Dendritic cell treated with granulocyte-macrophage colony-stimulating factor and Interleukin-4, amounts not matched to agents 40 ng/mL and 50 ng/mL, for 4 days (primary cell): ENCODE measurements at regions not wholly inside any gene's neighbourhood (a gene's known extent, or its start where the extent isn't known, plus 50 kb on each side); places are given as distances from the start of the nearest gene placed in this dataset.

Experiments used
- H3K27ac Mint-ChIP-seq: one replicate; pipeline ENCODE4 v1.8.0; 2022; ENCODE audit warnings: mild to moderate bottlenecking, mixed read lengths
- H3K27me3 Mint-ChIP-seq: one replicate; pipeline ENCODE4 v1.8.0; 2022; ENCODE audit warnings: mild to moderate bottlenecking, mixed read lengths
- H3K36me3 Mint-ChIP-seq: one replicate; pipeline ENCODE4 v1.8.0; 2022; ENCODE audit warnings: low read depth, mixed read lengths
- H3K4me1 Mint-ChIP-seq: one replicate; pipeline ENCODE4 v1.8.0; 2022; ENCODE audit warnings: low read depth, mixed read lengths
- H3K4me3 Mint-ChIP-seq: one replicate; pipeline ENCODE4 v1.8.0; 2022; ENCODE audit warnings: mild to moderate bottlenecking, moderate library complexity, mixed read lengths
- H3K9me3 Mint-ChIP-seq: one replicate; pipeline ENCODE4 v1.8.0; 2022; ENCODE audit warnings: mixed read lengths
- intact Hi-C: fragments of 100-400 bp; cut with micrococcal nuclease; formaldehyde crosslinking; loops from one replicate; pipeline ENCODE4 v1.15.0; 2022

DNA sequence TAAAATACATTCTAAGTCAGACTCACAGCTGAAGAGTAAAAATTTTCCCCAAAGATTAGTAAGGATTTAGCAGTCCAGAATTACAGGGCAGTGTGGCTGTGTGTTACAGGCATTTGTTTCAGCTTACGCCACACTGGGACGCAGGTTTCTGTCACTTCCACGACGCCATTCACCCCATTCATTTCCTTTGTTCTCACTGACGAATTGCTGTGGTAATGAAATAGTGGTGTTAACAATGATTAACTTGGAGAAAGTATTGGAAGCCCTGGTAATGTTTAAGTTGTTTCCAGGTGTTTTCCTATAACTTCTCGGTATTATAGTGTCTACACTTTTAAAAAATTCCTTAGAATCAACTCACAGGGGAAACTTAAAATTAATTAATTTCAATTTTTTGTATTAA, 370.9 kb downstream of the SH2D4B start:
- intact Hi-C loops = no loop called here
- Mint-ChIP-seq H3K36me3 (no peaks in the 10 kb centered on the region), H3K4me3 (no peak overlapping the region), H3K27me3 (peaks cover 2% of the 10 kb centered on the region), H3K4me1 (no peaks in the 10 kb centered on the region), H3K9me3 (no peaks in the 10 kb centered on the region), H3K27ac (no peak overlapping the region)

DNA sequence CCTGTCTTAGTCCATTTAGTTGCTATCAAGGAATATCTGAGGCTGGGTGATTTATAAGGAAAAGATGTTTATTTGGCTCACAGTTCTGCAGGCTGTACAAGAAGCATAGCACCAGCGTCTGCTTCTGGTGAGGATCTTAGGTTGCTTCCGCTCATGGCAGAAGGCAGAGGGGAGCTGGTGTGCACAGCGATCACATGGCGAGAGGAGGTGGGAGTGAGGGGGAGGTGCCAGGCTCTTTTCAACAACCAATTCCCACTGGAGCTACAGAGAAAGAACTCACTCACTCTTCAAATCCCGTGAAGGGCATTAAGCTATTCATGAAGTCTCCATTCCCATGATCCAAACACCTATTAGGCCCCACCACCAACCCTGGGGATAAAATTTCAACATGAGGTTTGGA, 371.6 kb downstream of the SH2D4B start:
- Mint-ChIP-seq H3K9me3 (no peaks in the 10 kb centered on the region), H3K27ac (no peak overlapping the region), H3K4me3 (no peak overlapping the region), H3K4me1 (no peaks in the 10 kb centered on the region), H3K36me3 (no peaks in the 10 kb centered on the region), H3K27me3 (peaks cover 2% of the 10 kb centered on the region)
- intact Hi-C loops = no loop called here

DNA sequence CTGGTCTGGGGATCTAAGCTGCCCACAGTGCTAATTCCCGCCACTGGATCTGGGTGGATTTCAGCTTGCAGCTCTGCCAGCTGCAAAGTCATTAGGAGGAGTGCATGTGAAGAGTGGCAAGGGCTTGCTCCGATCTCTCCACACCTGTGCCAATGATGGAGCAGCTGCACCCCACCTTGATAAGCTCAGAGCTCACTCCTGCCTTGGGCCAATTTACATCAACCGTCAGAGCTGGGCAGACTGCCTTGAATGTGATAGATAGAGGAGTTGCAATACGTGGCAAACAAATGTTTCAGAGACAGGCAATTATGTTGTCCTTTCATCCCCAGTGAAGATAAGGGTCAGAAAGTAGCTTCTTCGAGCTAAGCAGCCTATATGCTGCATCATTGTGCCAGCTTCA, 379.9 kb downstream of the SH2D4B start:
- intact Hi-C loops = no loop called here
- no peaks in the 10 kb centered on the region for H3K9me3 Mint-ChIP-seq
- no peak overlapping the region for H3K4me3 Mint-ChIP-seq
- no peak overlapping the region for H3K27ac Mint-ChIP-seq
- H3K27me3 Mint-ChIP-seq = peaks cover 2% of the 10 kb centered on the region
- no peaks in the 10 kb centered on the region for H3K4me1 Mint-ChIP-seq
- no peaks in the 10 kb centered on the region for H3K36me3 Mint-ChIP-seq

DNA sequence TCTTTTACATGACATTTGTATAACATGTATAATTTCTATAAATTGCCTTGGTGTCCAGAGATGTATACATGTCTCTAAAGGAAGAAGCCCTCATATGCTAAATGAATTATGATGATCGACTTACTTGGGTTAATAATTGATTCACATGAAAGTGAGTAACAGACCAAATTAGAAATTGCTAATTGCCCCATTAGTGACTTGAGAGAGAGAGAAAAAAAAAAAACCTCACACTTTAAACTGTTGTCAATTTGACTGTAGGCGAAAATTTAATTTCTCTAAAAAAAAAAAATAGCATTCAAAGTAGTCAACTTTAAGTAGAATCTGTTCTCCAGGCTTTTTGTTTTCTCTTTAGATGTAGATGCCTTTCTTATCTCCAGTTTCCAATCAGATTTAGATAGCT, 383.3 kb downstream of the SH2D4B start:
- no peaks in the 10 kb centered on the region for H3K9me3 Mint-ChIP-seq
- intact Hi-C loops = loop anchor here (5.0 to 10.0 kb wide), 2 partner anchors 226 to 479 kb away; no protein-coding TSS in a partner anchor
- H3K4me1 Mint-ChIP-seq = no peaks in the 10 kb centered on the region
- H3K27me3 Mint-ChIP-seq = peaks cover 2% of the 10 kb centered on the region
- H3K27ac Mint-ChIP-seq = no peak overlapping the region
- no peak overlapping the region for H3K4me3 Mint-ChIP-seq
- no peaks in the 10 kb centered on the region for H3K36me3 Mint-ChIP-seq

DNA sequence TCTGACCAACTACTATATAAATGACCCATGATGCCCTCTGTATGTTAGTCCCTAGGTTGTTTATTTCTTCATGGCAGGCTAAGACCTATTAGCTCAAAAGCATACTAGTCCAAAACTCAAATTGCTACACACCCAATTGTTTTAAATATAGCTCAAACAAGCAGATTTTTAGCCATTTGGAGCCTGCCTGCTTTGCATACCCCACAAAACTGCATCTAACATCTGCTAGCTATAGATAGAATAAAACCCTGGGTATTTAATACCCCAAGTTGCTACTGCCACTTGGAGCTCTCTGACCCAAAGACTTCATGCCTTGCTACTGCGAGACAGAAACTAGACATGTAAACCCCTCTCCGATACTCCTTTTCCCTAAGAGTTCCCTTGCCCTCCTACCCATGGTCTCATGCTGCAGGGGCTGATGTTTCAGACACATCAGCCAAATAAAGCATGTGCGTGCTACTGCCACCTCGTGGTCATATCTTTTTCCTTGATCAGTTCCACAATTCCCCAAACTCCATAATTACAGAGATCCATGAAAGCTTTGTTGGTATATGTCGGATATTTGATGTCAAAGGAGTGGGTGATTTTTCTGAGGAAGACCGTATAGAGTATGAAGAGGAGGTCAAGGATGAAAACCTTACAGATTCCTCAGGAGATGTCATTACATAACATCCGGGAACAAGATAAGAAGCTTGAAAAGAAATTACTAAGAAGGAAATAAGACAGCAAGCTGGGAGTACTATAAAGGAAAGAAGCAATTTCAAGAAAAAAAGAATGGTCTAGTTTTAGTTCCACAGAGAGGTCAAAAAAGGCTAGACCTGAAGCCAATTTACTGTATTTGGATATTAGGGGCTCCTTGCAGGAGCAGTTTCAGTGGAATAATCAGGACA, 386.6 kb downstream of the SH2D4B start:
- H3K27ac Mint-ChIP-seq = no peak overlapping the region
- no peak overlapping the region for H3K4me3 Mint-ChIP-seq
- no peaks in the 10 kb centered on the region for H3K36me3 Mint-ChIP-seq
- intact Hi-C loops = loop anchor here (1.0 to 10.0 kb wide), 3 partner anchors 230 to 482 kb away; no protein-coding TSS in a partner anchor
- peaks cover 6% of the 10 kb centered on the region for H3K27me3 Mint-ChIP-seq
- peaks cover 10% of the 10 kb centered on the region for H3K9me3 Mint-ChIP-seq
- H3K4me1 Mint-ChIP-seq = no peaks in the 10 kb centered on the region

DNA sequence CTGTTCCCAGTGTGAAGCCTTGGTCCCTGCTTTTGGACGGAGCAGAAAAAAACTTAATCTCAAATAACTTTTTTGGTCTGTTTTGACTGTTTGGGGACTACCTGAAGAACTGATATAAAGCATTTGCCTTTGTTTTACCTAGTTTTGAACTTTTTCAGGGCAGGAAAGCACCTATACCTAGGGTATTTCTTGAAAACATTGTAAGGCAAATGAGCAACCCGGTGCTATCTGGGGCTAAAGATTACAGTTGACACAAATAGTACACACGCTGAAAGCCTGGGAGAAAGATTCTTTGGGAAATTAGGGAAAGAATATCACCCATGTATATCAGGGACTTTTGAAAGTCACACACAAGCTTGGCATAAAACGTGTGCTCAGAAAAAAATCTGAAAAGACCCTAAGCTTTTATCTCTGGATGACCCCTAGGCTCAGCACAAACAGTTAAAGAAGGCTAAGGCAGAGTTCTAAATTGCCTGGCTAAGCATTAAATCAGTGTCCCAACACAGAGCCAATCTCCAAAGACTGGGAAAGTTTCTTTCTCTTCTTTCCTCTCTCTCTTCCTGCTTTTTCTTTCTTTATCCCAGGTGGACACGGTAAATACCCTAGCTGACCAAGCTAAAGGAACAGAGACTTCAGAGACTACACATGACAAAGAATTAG, 389.8 kb downstream of the SH2D4B start:
- Mint-ChIP-seq H3K27me3 (peaks cover 4% of the 10 kb centered on the region), H3K36me3 (no peaks in the 10 kb centered on the region), H3K9me3 (peaks cover 10% of the 10 kb centered on the region), H3K4me1 (peaks cover 5% of the 10 kb centered on the region), H3K27ac (no peak overlapping the region), H3K4me3 (no peak overlapping the region)
- intact Hi-C loops = loop anchor here (5.0 to 10.0 kb wide), 2 partner anchors 233 to 330 kb away; no protein-coding TSS in a partner anchor

DNA sequence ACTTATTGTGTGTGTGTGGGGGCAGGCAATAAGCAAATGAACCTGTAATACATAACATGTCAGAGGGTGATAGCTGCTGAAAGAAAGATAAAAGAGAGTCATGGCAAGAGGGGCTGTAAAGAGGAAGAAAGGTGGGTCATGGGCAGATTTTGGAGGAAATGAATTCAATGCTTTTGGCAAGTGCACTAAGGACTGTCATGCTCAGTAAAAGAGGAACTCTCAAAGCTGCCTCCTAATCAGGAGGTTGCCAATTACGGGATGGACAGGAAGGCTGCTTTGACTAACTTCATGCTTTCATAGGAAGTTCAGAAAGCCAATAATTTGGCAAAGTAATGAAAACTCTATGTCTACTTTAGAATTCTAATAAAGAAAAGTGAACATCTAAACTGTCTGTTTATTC, 401.2 kb downstream of the SH2D4B start:
- intact Hi-C loops = no loop called here
- H3K4me1 Mint-ChIP-seq = no peaks in the 10 kb centered on the region
- H3K36me3 Mint-ChIP-seq = no peaks in the 10 kb centered on the region
- no peaks in the 10 kb centered on the region for H3K9me3 Mint-ChIP-seq
- no peak overlapping the region for H3K27ac Mint-ChIP-seq
- no peaks in the 10 kb centered on the region for H3K27me3 Mint-ChIP-seq
- H3K4me3 Mint-ChIP-seq = no peak overlapping the region

DNA sequence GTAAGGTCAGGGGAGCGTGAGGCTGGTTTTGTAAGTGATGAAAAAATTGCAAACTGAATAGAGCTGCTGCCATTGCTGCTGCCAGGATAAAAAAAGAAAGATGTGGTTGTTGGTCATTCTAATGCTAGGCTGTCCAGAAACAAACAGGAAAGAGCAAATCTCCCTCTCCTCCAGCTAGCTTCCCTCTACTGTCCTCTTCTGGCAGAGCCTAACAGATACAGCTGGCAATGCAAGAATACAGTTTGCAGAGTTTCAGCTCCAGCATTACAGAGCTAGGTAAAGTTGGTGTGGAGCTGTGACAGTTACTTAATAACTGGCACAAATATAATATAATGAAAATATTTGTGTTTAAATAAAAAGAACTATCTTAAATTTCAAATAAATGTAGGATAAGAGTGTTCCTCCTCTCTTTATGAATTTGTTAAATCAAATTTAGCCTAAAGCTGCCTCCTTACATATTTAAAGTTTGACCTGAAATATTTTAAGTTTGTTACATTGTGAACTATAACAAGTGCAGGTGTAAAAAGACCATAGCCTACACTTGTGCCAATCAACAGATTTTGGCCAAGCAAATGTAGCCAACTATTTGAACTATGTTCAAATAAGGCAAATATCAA, 407.7 kb downstream of the SH2D4B start:
- Mint-ChIP-seq H3K9me3 (no peaks in the 10 kb centered on the region), H3K4me3 (no peak overlapping the region), H3K4me1 (no peaks in the 10 kb centered on the region), H3K36me3 (no peaks in the 10 kb centered on the region), H3K27me3 (no peaks in the 10 kb centered on the region), H3K27ac (no peak overlapping the region)
- intact Hi-C loops = no loop called here

DNA sequence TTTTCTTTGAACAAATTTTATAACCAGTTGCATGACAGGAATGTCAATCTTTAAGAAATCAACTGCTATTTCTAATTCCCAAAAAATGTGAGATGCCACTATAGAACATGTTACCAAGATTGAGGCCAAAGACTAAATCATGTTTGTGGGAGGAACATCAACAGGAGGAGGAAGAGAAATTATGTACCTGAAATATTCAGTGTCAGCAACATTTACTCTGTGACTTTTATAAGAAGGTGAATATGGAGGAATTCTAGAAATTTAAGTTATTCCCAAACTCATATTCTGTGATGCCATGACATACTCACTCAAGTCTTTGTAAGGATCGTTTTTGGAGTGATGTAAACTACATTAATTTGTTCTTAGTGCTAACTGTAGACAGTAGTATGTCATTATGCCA, 408.4 kb downstream of the SH2D4B start:
- no peak overlapping the region for H3K4me3 Mint-ChIP-seq
- H3K27ac Mint-ChIP-seq = no peak overlapping the region
- no peaks in the 10 kb centered on the region for H3K9me3 Mint-ChIP-seq
- H3K4me1 Mint-ChIP-seq = no peaks in the 10 kb centered on the region
- H3K27me3 Mint-ChIP-seq = no peaks in the 10 kb centered on the region
- intact Hi-C loops = no loop called here
- no peaks in the 10 kb centered on the region for H3K36me3 Mint-ChIP-seq

DNA sequence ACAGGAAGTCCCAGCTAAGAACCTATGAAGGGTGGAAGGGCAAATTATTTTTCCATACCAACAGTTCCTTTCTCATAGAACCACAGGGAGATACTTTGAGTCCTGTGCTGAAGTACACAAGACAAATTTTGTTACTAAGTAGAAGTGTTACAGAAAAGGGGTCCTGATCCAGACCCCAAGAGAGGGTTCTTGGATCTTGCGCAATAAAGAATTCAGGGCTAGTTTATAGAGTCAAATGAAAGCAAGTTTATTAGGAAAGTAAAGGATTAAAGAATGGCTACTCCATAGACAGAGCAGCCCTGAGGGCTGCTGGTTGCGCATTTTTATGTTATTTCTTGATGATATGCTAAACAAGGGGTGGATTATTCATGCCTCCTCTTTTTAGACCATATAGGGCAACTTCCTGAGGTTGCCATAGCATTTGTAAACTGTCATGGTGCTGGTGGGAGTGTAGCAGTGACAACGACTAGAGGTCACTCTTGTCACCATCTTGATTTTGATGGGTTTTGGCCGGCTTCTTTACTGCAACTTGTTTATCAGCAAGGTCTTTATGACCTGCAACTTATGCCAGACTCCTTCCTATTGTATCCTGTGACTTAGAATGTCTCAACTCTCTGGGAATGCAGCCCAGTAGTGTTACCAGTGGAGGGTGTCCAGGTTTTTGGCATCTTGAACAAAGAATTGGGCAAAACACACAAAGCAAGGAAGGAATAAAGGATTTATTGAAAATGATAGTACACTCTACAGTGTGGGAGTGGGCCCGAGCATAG, 409.4 kb downstream of the SH2D4B start:
- Mint-ChIP-seq H3K4me1 (no peaks in the 10 kb centered on the region), H3K9me3 (no peaks in the 10 kb centered on the region), H3K4me3 (no peak overlapping the region), H3K27ac (no peak overlapping the region), H3K27me3 (no peaks in the 10 kb centered on the region), H3K36me3 (no peaks in the 10 kb centered on the region)
- intact Hi-C loops = no loop called here

DNA sequence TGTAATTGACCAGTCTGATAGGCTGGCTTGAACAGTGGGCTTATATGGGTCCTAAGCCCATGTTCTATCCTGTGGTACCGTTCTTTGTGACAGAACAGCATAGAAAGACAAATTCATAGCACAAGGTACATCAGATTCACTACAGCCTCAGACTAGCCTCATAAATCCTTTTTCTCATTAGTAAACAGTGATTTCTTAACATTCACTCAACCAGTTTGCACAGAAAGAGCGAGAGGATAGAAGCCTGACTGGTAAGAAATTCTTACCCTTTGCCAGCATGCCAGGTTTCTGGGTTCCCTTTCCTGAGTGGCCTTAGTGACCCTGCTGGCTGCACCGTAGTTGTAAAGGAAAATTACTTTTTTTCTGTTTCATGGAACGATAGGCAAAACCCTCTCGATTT, 412.1 kb downstream of the SH2D4B start:
- no peaks in the 10 kb centered on the region for H3K27me3 Mint-ChIP-seq
- no peaks in the 10 kb centered on the region for H3K9me3 Mint-ChIP-seq
- no peaks in the 10 kb centered on the region for H3K4me1 Mint-ChIP-seq
- intact Hi-C loops = no loop called here
- no peak overlapping the region for H3K27ac Mint-ChIP-seq
- H3K36me3 Mint-ChIP-seq = no peaks in the 10 kb centered on the region
- no peak overlapping the region for H3K4me3 Mint-ChIP-seq

DNA sequence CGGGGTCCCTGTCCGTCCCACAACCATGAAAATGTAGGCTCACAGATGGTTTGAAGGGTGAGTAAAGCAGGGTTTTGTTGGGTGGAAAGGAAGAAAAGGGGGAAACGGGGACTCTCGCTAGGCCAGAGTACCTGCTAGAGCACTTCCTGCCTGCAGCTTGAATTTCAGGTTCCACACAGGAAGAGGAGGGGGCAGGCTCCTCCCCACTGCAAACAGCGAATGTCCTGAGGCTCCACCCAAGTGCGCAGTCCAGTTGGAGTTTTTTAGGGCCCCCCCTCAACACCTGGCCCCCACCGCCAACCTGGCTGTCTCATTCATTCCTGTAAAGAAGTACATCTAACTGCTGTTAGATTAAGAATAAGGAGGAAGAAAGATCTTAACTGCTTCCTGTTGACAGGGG, 414.7 kb downstream of the SH2D4B start:
- Mint-ChIP-seq H3K27me3 (no peaks in the 10 kb centered on the region), H3K27ac (no peak overlapping the region), H3K4me3 (no peak overlapping the region), H3K9me3 (no peaks in the 10 kb centered on the region), H3K4me1 (no peaks in the 10 kb centered on the region), H3K36me3 (no peaks in the 10 kb centered on the region)
- intact Hi-C loops = no loop called here

DNA sequence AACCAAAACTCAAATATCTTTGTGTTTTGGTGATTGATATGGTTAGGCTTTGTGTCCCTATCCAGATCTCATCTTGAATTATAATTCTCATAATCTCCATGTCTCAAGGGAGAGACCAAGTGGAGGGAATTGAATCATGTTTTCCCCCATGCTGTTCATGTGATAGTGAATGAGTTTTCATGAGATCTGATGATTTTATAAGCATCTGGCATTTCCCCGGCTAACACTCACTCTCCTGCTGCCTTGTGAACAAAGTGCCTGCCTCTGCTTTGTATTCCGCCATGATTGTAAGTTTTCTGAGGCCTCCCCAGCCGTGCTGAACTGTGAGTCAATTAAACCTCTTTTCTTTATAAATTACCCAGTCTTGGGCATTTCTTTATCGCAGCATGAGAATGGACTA, 419.5 kb downstream of the SH2D4B start:
- H3K27me3 Mint-ChIP-seq = no peaks in the 10 kb centered on the region
- H3K4me3 Mint-ChIP-seq = no peak overlapping the region
- intact Hi-C loops = no loop called here
- H3K9me3 Mint-ChIP-seq = no peaks in the 10 kb centered on the region
- H3K27ac Mint-ChIP-seq = no peak overlapping the region
- H3K4me1 Mint-ChIP-seq = no peaks in the 10 kb centered on the region
- no peaks in the 10 kb centered on the region for H3K36me3 Mint-ChIP-seq

DNA sequence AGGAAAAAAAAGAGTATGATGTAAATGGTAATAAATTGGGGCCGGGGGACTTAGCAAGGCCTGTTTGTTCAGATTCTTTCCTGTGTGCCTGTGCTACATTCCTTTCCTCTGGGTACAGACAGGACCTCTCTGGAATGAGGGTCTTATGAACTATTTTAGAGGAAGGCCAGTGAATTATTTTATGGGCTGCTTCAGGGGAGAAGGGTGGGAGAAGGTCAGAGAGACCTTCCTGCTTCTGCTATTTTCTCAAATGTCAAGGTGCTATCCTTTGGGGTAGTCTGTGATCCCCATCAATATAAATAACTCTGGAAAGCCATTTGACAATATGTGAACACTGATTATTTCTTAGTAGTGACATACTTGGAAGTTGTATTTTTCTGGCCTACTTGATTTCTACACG, 426.5 kb downstream of the SH2D4B start:
- Mint-ChIP-seq H3K4me3 (no peak overlapping the region), H3K36me3 (no peaks in the 10 kb centered on the region), H3K27ac (peak overlapping the region; percentile 47), H3K9me3 (no peaks in the 10 kb centered on the region), H3K27me3 (no peaks in the 10 kb centered on the region), H3K4me1 (no peaks in the 10 kb centered on the region)
- intact Hi-C loops = no loop called here
